ENCODE measurements at regions not wholly inside any gene's neighbourhood (a gene's known extent, or its start where the extent isn't known, plus 50 kb on each side); places are given as distances from the start of the nearest gene placed in this dataset.

DNA sequence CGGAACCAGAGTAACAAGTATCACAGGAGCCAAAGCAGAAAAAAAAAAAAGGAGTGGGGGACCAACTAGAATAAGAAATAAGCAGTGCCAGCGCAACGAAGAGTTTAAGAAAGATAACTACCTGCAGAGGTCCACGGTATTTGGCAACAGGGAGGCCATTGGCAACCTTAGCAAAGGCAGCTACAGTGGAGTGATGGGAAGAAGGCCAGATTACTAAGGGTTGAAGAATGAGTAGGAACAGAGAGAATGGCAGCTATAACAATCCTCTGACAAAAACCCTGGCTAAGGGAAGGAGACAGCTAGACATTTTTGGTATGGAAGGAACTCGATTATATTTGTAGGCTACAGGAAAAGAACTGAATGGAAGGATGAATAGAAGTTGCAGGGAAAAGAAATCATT, 93.4 kb upstream of the DMAC1 start:
- Histone ChIP-seq H2AFZ (ENCODE audit: low read length) (no peak overlapping the region), H4K5ac (ENCODE audit: insufficient read length, low read depth, low read length) (no peak overlapping the region), H3K23me2 (ENCODE audit: insufficient read length, low read depth, low read length, poor library complexity, severe bottlenecking) (no peaks in the 10 kb centered on the region), H4K91ac (ENCODE audit: insufficient read length, low read depth, low read length) (no peak overlapping the region), H4K20me1 (ENCODE audit: control insufficient read depth, insufficient read depth, insufficient read length) (no peaks in the 10 kb centered on the region), H3K14ac (ENCODE audit: insufficient read depth, low read length) (no peak overlapping the region), H3K4me1 (ENCODE audit: insufficient read depth, low read length) (no peaks in the 10 kb centered on the region), H3K4me2 (ENCODE audit: insufficient read depth, insufficient read length, low read length) (no peak overlapping the region), H3K79me1 (ENCODE audit: insufficient read depth, low read depth, low read length, poor library complexity, severe bottlenecking) (no peaks in the 10 kb centered on the region), H3K56ac (ENCODE audit: insufficient read length, low read depth, low read length) (no peak overlapping the region), H3K27ac (ENCODE audit: insufficient read length, low read depth, low read length) (no peak overlapping the region), H2AK5ac (ENCODE audit: insufficient read length, low read length) (no peak overlapping the region), H3K23ac (ENCODE audit: insufficient read length, low read depth, low read length) (no peak overlapping the region), H2BK120ac (ENCODE audit: low read depth, low read length, poor library complexity, severe bottlenecking) (no peak overlapping the region), H2BK5ac (ENCODE audit: insufficient read length, low read length) (no peak overlapping the region), H3K4ac (ENCODE audit: low read depth, low read length) (no peak overlapping the region), H2BK15ac (ENCODE audit: low read depth, low read length) (no peak overlapping the region), H3K9me3 (ENCODE audit: control insufficient read depth, low read depth, low read length) (no peaks in the 10 kb centered on the region), H3K9ac (ENCODE audit: extremely low read depth, insufficient read length, low read length) (no peak overlapping the region), H3K18ac (ENCODE audit: insufficient read length, low read depth, low read length) (no peak overlapping the region), H3K27me3 (ENCODE audit: insufficient read depth, low read length) (no peaks in the 10 kb centered on the region), H4K8ac (replicated peaks; ENCODE audit: insufficient read length, low read depth, low read length) (no peak overlapping the region), H2BK20ac (ENCODE audit: low read depth, low read length, poor library complexity, severe bottlenecking) (no peak overlapping the region), H2BK12ac (ENCODE audit: insufficient read length, low read depth, low read length) (no peak overlapping the region), H3K79me2 (ENCODE audit: insufficient read depth, low read length) (peaks cover 2% of the 10 kb centered on the region; the same call in 1 of the 2 replicates), H3T11ph (ENCODE audit: low read length) (no peak overlapping the region)
- WGBS (ENCODE audit: extremely low coverage, insufficient read length, low lambda C conversion rate): no CpG with 5 or more reads among the region's 5 CpGs
- H3K4me3 Mint-ChIP-seq: no peak overlapping the region
- no peak overlapping the region for H3K27ac Mint-ChIP-seq
- no peaks in the 10 kb centered on the region for H3K27me3 Mint-ChIP-seq (ENCODE audit: low read depth)
- H3K9me3 Mint-ChIP-seq: peaks cover 3 to 7% of the 10 kb centered on the region in 2 experiments; a peak in 3 of 5 replicates
- DNase-seq: no peak
- H3K4me1 Mint-ChIP-seq: no peaks in the 10 kb centered on the region
- peaks cover 3 to 9% (median 7%) of the 10 kb centered on the region in 3 experiments; a peak in 4 of 7 replicates for H3K36me3 Mint-ChIP-seq (ENCODE audit: insufficient read depth in 1 of 3, low read depth in 3 of 3)
- TF ChIP-seq, protein P1, sequence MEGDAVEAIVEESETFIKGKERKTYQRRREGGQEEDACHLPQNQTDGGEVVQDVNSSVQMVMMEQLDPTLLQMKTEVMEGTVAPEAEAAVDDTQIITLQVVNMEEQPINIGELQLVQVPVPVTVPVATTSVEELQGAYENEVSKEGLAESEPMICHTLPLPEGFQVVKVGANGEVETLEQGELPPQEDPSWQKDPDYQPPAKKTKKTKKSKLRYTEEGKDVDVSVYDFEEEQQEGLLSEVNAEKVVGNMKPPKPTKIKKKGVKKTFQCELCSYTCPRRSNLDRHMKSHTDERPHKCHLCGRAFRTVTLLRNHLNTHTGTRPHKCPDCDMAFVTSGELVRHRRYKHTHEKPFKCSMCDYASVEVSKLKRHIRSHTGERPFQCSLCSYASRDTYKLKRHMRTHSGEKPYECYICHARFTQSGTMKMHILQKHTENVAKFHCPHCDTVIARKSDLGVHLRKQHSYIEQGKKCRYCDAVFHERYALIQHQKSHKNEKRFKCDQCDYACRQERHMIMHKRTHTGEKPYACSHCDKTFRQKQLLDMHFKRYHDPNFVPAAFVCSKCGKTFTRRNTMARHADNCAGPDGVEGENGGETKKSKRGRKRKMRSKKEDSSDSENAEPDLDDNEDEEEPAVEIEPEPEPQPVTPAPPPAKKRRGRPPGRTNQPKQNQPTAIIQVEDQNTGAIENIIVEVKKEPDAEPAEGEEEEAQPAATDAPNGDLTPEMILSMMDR (conservative IDR thresholded peaks at IDR 0.05): no peak

All from H9 (cell line).